Progenitor cell of endocrine pancreas (in vitro differentiated cells): ENCODE measurements at regions not wholly inside any gene's neighbourhood (a gene's known extent, or its start where the extent isn't known, plus 50 kb on each side); places are given as distances from the start of the nearest gene placed in this dataset.
A peak's percentile ranks its signal among the peaks of the same experiment; 100 is the strongest.

Experiments used
- DNase-seq: peaks from one replicate; pipeline ENCODE4 v3.0.0; 2021; ENCODE audit warnings: low spot score; ENCODE audit not compliant: unreplicated experiment
- H3K27ac Mint-ChIP-seq: 2 replicates; pipeline ENCODE4 v1.8.0; 2021; ENCODE audit warnings: mild to moderate bottlenecking, moderate library complexity, mixed read lengths
- H3K27me3 Mint-ChIP-seq: 2 replicates; pipeline ENCODE4 v1.8.0; 2021; ENCODE audit warnings: mixed read lengths
- H3K36me3 Mint-ChIP-seq: 2 replicates; pipeline ENCODE4 v1.8.0; 2022; ENCODE audit warnings: mixed read lengths; ENCODE audit not compliant: insufficient read depth
- H3K4me1 Mint-ChIP-seq: 2 replicates; pipeline ENCODE4 v1.8.0; 2021; ENCODE audit warnings: low read depth, mixed read lengths
- H3K4me3 Mint-ChIP-seq: 2 replicates; pipeline ENCODE4 v1.8.0; 2021; ENCODE audit warnings: low read depth, mild to moderate bottlenecking, moderate library complexity, mixed read lengths
- H3K9me3 Mint-ChIP-seq: 2 replicates; pipeline ENCODE4 v1.8.0; 2021; ENCODE audit warnings: low read depth, mixed read lengths
- CTCF ChIP-seq: fragments of 200-600 bp; sonication (generic); IDR thresholded peaks from one replicate; pipeline ENCODE4 v1.5.0; 2021; ENCODE audit warnings: antibody characterized with exemption, mild to moderate bottlenecking; ENCODE audit not compliant: unreplicated experiment

GRCh38 chr4:134024251-134024650, 177.3 kb downstream of the PABPC4L start:
- Mint-ChIP-seq H3K4me3 (no peak overlapping the region), H3K27me3 (no peaks in the 10 kb centered on the region), H3K27ac (no peak overlapping the region), H3K36me3 (no peaks in the 10 kb centered on the region), H3K4me1 (no peaks in the 10 kb centered on the region), H3K9me3 (no peaks in the 10 kb centered on the region)
- peak; percentile 32 for TF ChIP-seq CTCF
- DNase-seq = no peak

DNA sequence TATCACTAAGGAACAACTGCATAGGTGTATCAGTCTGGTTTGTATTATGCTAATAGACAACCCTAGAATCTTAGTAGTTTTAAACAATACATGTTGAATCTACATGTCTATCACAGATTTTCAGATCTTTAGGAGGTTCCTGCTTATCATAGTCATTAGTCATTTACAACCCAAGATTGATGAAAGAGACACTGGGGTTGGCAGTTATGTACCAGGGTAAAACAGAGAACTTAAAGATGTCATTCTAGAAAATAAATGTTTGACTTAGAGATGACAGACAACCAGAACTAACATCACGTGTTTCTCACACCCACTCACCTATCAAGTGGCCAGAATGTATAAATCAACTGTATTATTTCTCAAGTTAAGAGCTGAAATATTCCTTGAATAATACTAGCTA, 181.9 kb downstream of the PABPC4L start:
- H3K27ac Mint-ChIP-seq = no peak overlapping the region
- no peak overlapping the region for H3K4me3 Mint-ChIP-seq
- H3K36me3 Mint-ChIP-seq = no peaks in the 10 kb centered on the region
- H3K4me1 Mint-ChIP-seq = no peaks in the 10 kb centered on the region
- no peak for TF ChIP-seq CTCF
- no peaks in the 10 kb centered on the region for H3K27me3 Mint-ChIP-seq
- DNase-seq = no peak
- H3K9me3 Mint-ChIP-seq = no peaks in the 10 kb centered on the region

DNA sequence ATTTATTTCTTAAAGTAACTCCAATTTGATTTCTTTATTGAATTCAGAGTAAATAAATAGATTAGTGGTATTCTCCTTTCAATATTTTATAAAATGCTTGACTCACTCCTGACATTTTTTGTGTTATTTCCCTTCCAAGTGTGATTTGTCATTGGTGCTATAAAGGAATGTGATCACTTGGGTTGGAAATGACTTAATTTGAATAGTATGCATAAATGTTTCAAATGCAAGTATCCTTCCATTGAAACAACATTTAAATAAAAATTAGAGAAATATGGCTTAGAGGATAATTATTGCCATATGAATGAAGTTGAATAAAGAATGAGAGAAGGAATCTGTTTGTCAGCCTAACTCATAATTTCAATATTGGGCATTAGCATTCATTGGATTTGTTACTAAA, 182.7 kb downstream of the PABPC4L start:
- DNase-seq = no peak
- Mint-ChIP-seq H3K4me1 (no peaks in the 10 kb centered on the region), H3K27me3 (no peaks in the 10 kb centered on the region), H3K27ac (no peak overlapping the region), H3K4me3 (no peak overlapping the region), H3K36me3 (no peaks in the 10 kb centered on the region), H3K9me3 (peaks cover under 1% of the 10 kb centered on the region)
- no peak for TF ChIP-seq CTCF

DNA sequence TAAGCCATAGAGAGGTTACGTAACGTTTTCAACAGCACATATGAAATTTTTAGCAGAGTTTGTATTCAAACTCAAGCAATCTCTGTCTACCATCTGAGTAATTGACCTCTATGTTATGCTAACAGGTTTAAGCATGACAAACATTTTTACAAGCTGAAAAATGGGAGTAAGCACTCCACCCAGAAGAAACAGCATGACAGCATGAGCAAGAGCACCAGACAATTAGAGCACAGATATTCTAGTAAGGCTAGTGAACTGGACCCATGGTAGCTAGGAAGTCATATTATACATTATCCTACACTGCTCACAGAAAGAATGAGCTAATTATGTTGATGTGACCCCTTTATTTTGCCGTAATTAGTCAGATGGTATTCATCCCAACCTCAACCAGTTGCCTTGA, 200.5 kb downstream of the PABPC4L start:
- Mint-ChIP-seq H3K27me3 (no peaks in the 10 kb centered on the region), H3K4me1 (no peaks in the 10 kb centered on the region), H3K36me3 (peaks cover under 1% of the 10 kb centered on the region), H3K9me3 (peaks cover 10% of the 10 kb centered on the region), H3K4me3 (no peak overlapping the region), H3K27ac (no peak overlapping the region)
- no peak for TF ChIP-seq CTCF
- DNase-seq = no peak

GRCh38 chr4:133997436-133997835, 204.2 kb downstream of the PABPC4L start:
- no peak for TF ChIP-seq CTCF
- Mint-ChIP-seq H3K4me3 (no peak overlapping the region), H3K4me1 (no peaks in the 10 kb centered on the region), H3K27ac (no peak overlapping the region), H3K9me3 (peaks cover 27% of the 10 kb centered on the region), H3K36me3 (peaks cover 2% of the 10 kb centered on the region), H3K27me3 (no peaks in the 10 kb centered on the region)
- no peak for DNase-seq
